NOMO-1 (cell line): ENCODE measurements at regions not wholly inside any gene's neighbourhood (a gene's known extent, or its start where the extent isn't known, plus 50 kb on each side); places are given as distances from the start of the nearest gene placed in this dataset.

Experiments used
- DNase-seq, 2 experiments: peaks; one replicate each; lab custom pipeline; 2025; ENCODE audit not compliant: unreplicated experiment in 2 of 2; lab: John Stamatoyannopoulos, UW

DNA sequence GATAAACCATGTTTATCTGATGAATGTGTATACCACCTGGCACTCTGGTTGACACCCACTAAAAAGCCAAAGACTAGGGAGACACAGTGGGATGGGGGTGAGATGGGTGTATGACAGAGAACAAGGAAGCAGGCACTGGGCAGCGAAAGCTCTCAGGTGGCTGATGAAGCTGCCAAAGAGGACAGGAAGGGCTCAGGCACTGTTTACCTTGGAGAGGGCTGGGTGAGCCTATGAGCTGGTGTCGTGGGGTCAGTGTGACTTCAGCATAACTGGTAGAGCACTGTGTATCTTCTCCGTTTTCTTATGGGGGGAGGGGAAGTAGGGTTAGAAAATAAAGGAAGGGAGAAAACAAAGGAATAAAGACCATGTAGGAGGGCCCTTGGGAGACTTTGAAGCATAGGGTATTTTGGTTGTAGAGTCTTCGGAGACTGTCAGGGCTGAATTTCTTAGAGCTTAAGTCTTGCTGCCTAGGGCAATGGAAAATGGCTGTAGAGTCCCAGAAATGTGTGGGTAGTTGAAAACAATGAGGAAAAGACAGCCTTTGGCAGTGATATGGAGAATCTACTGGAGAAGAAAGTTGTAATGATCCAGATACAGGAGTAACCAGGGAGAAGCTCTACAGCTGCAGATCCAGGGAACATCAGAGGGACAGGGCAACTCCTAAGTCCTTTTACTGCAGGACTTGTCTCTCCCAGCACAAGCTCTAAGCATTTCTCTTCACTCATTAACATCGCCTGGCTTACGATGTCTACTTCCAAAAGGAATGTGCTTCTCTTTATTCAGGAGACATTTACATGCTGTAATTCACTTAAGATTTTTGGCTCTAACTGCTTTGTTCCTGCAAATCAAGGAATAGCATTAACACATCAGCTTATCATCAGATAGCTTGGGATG lies 120.0 kb downstream of the AQP4 start:
- no peak for DNase-seq

DNA sequence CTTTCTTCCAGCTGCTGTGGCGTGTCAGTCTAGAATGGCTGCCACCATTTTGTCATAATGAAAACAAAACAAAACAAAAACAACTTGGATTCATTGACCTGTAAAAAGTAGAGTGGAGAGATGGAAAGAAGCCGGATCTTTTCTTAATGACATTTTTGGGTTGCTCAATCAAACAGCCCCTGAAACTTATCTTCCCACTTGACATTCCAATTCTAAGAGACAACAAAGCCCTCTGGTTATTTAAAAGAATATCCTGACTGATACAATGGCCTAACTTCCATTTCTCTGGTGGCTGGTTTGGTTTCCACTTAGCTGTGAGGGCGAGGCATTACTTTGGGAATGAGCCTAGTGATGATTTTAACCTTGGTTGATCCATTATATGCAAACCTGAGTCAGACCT lies 123.7 kb downstream of the AQP4 start:
- no peak for DNase-seq

GRCh38 chr18:26741048-26741447 lies 124.5 kb downstream of the AQP4 start:
- DNase-seq: no peak

DNA sequence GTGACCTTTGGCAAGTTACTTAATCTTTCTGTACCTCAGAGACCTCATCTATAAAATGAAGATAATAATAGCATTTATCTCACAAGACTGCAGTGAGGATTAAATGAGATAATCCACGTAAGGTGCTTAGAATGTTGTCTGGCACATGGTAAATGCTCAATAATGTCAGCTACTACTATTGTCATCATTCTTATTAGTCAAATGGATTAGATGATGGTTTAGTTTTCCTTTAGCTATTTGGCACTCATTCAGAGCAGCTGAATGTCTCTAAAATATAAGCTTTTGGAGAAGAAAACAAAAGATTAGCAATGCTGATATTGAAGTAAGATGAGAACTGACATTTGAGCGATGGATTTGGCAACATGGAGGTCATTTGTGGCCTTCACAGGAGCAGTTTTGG lies 125.1 kb downstream of the AQP4 start:
- no peak for DNase-seq

DNA sequence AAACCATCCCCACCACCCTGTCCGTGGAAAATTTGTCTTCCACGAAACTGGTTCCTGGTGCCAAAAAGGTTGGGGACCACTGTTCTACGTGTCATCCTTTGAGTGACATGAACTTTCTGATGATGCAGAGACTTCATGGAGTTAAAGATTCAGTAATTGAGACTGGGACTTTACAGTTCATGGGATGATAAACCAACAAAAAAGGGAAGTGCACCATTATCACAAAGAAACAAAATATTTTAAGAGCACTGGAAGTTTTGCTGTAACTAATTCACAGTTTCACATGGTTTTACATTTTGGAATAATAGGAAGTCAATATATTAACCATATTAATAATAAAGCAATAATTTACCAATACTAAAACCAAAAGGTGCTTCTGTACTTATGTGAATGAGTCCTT lies 126.8 kb downstream of the AQP4 start:
- no peak for DNase-seq

GRCh38 chr18:26736301-26736700 lies 129.2 kb downstream of the AQP4 start:
- DNase-seq: no peak

DNA sequence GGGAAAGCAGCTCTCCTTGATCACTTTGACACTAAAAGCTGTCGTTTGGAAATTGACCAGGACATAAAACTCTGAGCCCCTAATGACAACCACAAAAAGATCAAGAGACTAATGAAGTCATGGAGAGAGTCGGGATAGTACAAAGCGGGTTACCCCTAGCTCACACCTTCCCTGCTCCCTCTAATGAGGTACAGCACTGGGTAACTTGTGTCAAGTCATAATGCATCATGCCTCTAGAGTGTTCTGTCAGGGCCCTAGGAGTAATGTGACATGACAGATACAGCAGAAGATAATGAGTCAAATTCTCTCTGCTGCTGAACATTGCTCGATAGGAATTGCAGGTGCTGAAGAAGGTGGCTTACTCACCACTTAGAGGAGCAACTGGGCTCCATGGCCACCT lies 130.7 kb downstream of the AQP4 start:
- DNase-seq: no peak

DNA sequence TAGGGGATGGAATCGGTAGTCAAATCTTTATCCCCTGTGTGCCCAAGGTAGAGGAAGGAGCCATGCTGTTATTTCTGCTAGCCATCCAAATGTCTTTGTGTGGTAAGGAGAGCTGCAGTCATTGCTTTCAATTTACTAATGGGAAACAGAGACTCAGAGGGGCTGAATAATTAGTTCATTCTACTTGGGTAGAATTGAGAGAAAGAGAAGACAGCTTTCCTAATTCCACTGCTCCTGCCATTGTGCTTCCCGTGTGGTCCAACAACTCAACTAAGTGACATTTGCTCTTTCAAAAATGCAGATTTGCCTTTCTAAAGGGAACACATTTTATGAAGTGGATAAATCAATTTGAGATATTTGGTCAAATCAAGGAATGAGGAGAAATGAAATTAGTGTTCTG lies 136.1 kb downstream of the AQP4 start:
- DNase-seq: no peak

DNA sequence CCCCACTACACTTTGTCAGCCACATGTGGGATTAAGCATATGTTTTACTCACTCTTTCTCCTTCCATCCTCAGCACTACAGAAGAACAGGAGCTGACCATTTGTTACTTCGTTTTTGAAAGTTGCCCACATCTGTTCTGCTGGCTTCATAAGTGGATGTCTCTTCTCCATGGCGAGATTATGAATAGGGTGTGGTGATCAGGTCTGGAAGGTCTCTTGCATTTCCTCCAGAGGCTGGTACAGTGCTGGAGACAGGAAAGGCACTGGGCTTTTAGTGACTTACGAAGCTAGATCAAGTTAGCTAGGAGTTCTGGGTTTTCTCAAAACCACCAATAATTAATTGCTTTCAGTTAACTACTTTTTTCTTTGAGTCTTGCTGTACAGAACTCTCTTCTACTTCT lies 136.5 kb downstream of the AQP4 start:
- DNase-seq: no peak

- DNase-seq: peak; percentile 57 to 76
Measured at GRCh38 chr18:26723981-26724380, 141.5 kb downstream of the AQP4 start.

DNA sequence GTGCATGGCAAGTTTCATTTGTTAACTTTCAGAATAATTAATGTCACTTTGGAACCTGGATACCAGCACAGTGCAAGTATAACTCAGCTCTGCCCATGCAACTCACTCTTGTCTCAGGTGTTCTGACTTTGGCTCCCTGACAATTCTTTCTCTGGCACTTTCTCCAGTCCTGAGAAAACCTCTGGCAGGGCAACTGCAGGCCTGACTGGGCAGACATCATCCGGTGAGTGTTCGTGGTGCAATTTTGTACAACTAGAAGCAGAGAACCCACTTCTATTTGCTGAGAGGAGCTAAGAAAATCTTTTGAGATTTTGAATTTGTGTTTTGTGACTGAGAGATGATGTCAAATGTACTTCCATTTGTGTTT lies 143.0 kb downstream of the AQP4 start:
- DNase-seq: no peak

- no peak for DNase-seq
Measured at GRCh38 chr18:26721854-26722564, 143.5 kb downstream of the AQP4 start.

- peak; percentile 35 to 45 for DNase-seq
Measured at GRCh38 chr18:26719896-26720295, 145.6 kb downstream of the AQP4 start.

GRCh38 chr18:26717123-26717719 lies 148.3 kb downstream of the AQP4 start:
- no peak for DNase-seq

DNA sequence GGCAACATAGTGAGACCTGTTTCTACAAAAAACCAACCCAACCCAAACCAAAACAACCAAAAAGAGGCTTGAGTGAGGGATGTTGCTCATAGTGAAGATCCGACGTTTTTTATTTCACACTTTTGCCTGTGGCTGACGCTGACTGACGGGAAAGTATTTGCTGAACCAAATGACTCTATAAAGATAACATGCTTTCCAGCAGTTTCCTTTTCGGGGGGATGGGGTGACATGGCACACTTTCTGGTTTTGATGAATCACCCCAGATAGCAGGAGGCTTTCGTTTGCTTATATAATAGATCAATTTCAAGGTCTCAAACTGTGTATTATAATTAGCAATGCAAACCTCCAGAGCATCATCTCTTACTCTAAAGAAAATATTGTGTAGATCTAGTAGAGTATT lies 150.8 kb downstream of the AQP4 start:
- DNase-seq: no peak

GRCh38 chr18:26711756-26712155 lies 153.8 kb downstream of the AQP4 start:
- DNase-seq: peak; percentile 47 to 79

DNA sequence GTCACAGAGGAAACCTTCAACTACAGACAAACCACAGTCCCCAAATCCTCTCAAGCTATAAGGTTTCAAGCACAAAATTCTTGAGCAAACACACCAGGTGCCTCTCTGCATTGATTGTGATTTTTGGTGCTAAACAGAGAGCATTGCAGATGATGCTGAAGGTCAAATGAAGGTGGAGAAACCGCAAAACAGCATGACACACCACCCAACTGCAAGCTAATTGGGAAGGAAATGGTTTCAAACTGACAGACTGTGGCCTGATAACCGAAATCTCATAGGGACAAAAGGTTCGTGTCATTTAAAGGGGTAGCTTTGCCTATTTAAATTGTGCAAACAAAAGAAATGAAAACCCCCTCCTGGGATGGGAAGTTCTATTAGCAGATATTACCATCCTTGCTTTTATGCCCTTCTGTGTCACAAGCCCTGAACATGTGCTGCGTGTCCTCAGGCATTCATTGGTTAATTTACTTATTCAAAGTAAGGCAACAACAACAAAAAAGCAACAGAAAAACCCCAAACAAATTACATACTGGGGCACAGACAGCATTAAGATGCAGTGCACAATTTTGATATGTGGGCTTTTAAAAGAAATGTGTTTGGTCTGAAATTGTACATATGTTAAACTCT lies 154.9 kb downstream of the AQP4 start:
- DNase-seq: peak; percentile 96 to 99

DNA sequence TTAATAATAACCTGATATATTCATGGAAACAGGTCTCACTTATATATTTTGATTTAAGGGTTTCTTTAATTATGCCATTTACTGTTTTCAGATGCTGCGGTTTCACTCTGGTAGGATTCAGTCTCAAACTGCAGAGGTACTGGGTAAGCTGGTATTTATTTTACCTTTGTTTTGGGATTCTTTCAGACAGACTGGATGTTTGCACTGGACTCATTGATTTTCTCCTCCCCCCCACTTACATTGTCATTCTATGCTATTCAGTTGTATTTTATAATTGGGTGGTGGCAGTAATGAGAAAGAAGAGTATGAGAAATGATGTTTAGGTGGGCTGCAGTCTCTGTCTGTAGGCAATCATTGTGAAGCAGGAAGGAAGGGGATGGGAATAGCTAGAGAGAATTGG lies 155.6 kb downstream of the AQP4 start:
- no peak for DNase-seq

DNA sequence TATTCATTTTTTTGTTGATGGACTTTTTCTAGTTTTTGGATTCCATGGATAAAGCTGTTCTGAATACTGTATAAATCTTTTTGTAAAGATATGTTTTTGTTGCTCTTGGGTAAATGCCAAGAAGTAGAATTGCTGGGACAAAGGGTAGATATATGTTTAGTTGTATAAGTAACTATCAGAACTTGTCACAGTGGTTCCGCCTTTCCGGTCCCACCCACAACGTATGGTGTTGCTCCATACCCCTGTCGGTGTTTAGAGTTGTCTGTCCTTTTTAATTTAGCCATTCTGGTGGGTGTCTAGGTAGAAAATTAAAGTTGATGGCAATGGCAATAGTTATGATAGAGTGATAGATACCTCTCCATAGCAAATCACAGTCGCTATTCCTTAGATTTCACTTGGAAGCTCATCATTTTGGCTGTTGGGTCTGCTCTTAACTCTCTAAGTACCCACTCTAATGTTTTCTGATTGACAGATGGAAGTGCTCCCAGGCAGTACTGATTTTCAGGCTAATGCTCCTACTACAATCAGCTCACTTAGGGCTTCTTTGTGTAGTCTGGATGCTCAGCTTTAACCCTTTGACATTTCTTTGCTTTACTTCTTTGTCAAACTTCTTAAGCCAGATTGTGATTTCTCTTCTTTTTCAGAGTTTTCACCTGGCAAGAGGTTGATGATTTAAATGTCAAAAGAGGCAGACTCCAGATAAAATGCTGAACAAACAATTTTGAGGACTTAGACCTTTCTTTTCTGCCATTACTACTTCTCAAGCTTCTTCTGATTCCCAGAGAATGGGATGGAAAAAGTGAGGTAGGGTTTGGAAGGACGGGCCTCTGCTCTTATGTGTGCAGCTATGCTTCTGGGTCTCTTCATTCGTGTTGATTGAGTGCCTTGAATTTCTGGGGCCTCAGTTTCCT lies 156.4 kb downstream of the AQP4 start:
- peak; percentile 62 to 87 for DNase-seq

- peak; percentile 19 to 46 for DNase-seq
Measured at GRCh38 chr18:26706911-26707351, 158.6 kb downstream of the AQP4 start.
